ENCODE measurements at regions not wholly inside any gene's neighbourhood (a gene's known extent, or its start where the extent isn't known, plus 50 kb on each side); places are given as distances from the start of the nearest gene placed in this dataset.
A peak's percentile ranks its signal among the peaks of the same experiment; 100 is the strongest.

DNA sequence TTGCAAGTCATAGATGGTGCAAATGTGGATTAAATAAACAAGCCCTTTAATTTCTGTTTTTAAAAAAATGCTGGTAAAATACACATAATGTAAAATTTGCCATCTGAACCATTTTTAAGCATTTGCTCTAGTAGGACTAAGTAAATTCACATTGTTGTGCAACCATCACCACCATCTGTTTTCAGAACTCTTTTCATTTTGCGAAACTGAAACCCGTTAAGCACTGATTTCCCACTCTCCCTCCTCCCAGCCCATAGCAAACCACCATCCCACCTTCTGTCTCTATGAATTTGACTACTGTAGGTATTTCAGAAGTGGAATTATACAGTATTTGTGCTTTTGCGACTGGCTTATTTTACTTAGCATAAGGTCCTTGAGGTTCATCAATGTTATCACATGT lies 103.3 kb upstream of the CNTLN start:
- no peaks in the 10 kb centered on the region for H3K4me1 ChIP-seq (ENCODE audit: control insufficient read depth, insufficient read depth, low read length)
- no peak overlapping the region for H2AK9ac ChIP-seq (replicated peaks; ENCODE audit: low read depth, low read length, poor library complexity)
- no TSS peak for BruUV-seq (replicated peaks)
- H2BK120ac ChIP-seq (ENCODE audit: low read depth, low read length), result no peak overlapping the region
- H3K27ac ChIP-seq (ENCODE audit: insufficient read depth, low read length), result no peak overlapping the region
- H3K4me3 ChIP-seq (ENCODE audit: insufficient read depth, low read depth, low read length), result no peak overlapping the region
- H3K18ac ChIP-seq (ENCODE audit: low read depth, low read length), result no peak overlapping the region
- no peak overlapping the region for H3K4ac ChIP-seq (ENCODE audit: low read depth, low read length)
- H2BK15ac ChIP-seq (ENCODE audit: low read depth, low read length), result no peak overlapping the region
- no peak overlapping the region for H3K23ac ChIP-seq (ENCODE audit: low read depth, low read length)
- no peak overlapping the region for H2AFZ ChIP-seq (replicated peaks; ENCODE audit: low read length, poor library complexity)
- H3K56ac ChIP-seq (ENCODE audit: extremely low read depth, insufficient read depth, low read length), result no peak overlapping the region
- H3K27me3 ChIP-seq (ENCODE audit: control insufficient read depth, insufficient read depth, low read length), result no peaks in the 10 kb centered on the region
- no peaks in the 10 kb centered on the region for H3K79me1 ChIP-seq (ENCODE audit: low read depth in 1 of 2, low read length in 2 of 2)
- no peak overlapping the region for H2BK5ac ChIP-seq (ENCODE audit: low read depth, low read length, poor library complexity, severe bottlenecking)
- ATAC-seq (ENCODE audit: low read depth) (no peak), DNase-seq (no peak)
- ChIA-PET CTCF (interaction anchor here (0.7 kb wide), 1 partner anchor 146 kb away, joined by 4 read pairs; no protein-coding TSS in a partner anchor), POLR2A (ENCODE audit: unreplicated experiment) (no interaction called here)
- H4K8ac ChIP-seq (ENCODE audit: low read depth in 2 of 2, low read length in 2 of 2), result no peak overlapping the region
- H4K20me1 ChIP-seq (ENCODE audit: insufficient read depth, low read length), result no peaks in the 10 kb centered on the region
- dilution Hi-C loops (cut with HindIII; ENCODE audit: low sequenced_read_pairs, unreplicated experiment), result no loop called here
- no peak overlapping the region for H2BK20ac ChIP-seq (ENCODE audit: low read depth, low read length)
- in situ Hi-C loops (cut with MboI; ENCODE audit: low sequenced_read_pairs), result no loop called here
- peaks cover 4% of the 10 kb centered on the region; the same call in 1 of the 2 replicates for H3K9me3 ChIP-seq (ENCODE audit: control insufficient read depth, insufficient read depth, low read length)
- WGBS, 2 experiments (ENCODE audit: extremely low coverage in 2 of 2, insufficient read length in 1 of 2), result no CpG with 5 or more reads among the region's 3 CpGs
- TF ChIP-seq RFX5 (IDR thresholded peaks at IDR 0.05; ENCODE audit: low read depth, low read length) (no peak), MAFK (IDR thresholded peaks at IDR 0.05; ENCODE audit: low read depth, low read length) (no peak), FOS (IDR thresholded peaks at IDR 0.05; ENCODE audit: low read depth, low read length) (no peak), CHD1 (IDR thresholded peaks at IDR 0.05; ENCODE audit: low read depth, low read length) (no peak), CEBPB (IDR thresholded peaks at IDR 0.05; ENCODE audit: low read depth, low read length) (peak; percentile 13; the same call in 1 of the 2 replicates)
- no peaks in the 10 kb centered on the region for H3K9me1 ChIP-seq (ENCODE audit: insufficient read depth, low read length)
- no peak overlapping the region for H3K9ac ChIP-seq (ENCODE audit: low read depth, low read length)
- H4K91ac ChIP-seq (ENCODE audit: insufficient read depth, low read depth, low read length), result no peak overlapping the region
- H3K14ac ChIP-seq (replicated peaks; ENCODE audit: low read depth, low read length), result no peak overlapping the region
- no peak overlapping the region for H2AK5ac ChIP-seq (ENCODE audit: low read depth, low read length)
- H4K5ac ChIP-seq (ENCODE audit: low read depth, low read length), result no peak overlapping the region
- no peaks in the 10 kb centered on the region for H3K36me3 ChIP-seq (ENCODE audit: control insufficient read depth, insufficient read depth, low read length)
- intact Hi-C loops (cut with micrococcal nuclease), result no loop called here
- no peak overlapping the region for H3K4me2 ChIP-seq (ENCODE audit: low read depth, low read length)

Data from IMR-90 (cell line).